NCI-H2171 (cell line): ENCODE measurements at regions not wholly inside any gene's neighbourhood (a gene's known extent, or its start where the extent isn't known, plus 50 kb on each side); places are given as distances from the start of the nearest gene placed in this dataset.

Source experiments
- DNase-seq: peaks from one replicate; lab custom pipeline; 2025; lab: John Stamatoyannopoulos, UW

GRCh38 chr3:30263925-30264313 is 342.5 kb upstream of the TGFBR2 start:
- no peak for DNase-seq

GRCh38 chr3:30266524-30266923 is 339.9 kb upstream of the TGFBR2 start:
- DNase-seq: no peak

GRCh38 chr3:30268288-30268687 is 338.1 kb upstream of the TGFBR2 start:
- DNase-seq: no peak

GRCh38 chr3:30269751-30270445 is 336.5 kb upstream of the TGFBR2 start:
- no peak for DNase-seq

- DNase-seq: no peak
Measured at GRCh38 chr3:30271781-30272180, 334.6 kb upstream of the TGFBR2 start.

DNA sequence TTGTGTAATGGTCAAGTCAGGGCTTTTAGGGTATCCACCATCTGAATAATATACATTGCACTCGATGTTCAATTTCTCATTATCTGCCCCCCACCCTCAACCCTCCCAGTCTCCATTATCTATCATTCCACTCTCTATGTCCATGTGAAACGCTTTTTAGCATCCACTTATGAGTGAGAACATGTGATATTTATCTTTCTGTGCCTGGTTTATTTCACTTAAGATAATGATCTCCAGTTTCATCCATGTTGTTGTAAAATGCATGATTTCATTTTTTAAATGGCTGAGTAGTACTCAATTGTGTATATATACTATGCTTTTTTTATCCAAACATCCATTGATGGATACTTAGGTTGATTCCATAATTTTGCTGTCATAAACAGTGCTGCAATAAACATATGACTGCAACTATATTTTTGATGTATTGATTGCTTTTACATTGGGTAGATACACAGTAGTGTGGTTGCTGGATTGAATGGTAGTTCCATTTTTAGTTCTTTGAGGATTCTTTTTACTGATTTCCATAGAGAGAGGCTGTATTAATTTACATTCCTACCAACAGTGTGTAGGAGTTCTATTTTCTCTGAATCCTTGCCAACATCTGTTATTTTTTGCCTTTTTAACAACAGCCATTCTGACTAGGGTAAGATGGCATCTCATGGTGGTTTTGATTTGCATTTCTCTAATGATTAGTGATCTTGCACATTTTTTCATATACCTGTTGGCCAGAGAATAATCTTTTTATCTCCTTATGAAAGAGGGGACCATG is 332.9 kb upstream of the TGFBR2 start:
- DNase-seq: no peak

DNA sequence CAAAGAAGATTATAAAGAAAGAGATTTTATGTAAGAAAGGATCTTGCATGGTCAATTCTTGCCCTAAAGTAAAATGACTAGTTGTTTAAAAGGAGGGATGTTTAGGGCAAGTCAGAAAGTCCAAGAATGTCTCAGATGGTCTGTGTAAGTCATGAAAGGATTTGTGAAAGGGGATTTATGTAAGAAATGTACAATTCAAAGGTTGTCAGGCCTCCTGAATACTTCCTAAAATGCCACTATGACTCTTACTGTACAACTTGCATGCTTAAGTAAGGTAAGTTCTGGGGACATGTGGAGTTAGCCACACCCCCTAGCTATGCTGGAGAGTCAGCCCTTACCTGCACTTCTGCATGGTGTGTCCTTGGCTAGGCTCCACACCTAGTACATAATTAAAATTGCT is 328.9 kb upstream of the TGFBR2 start:
- DNase-seq: no peak

- DNase-seq: no peak
Measured at GRCh38 chr3:30281526-30281925, 324.9 kb upstream of the TGFBR2 start.

DNA sequence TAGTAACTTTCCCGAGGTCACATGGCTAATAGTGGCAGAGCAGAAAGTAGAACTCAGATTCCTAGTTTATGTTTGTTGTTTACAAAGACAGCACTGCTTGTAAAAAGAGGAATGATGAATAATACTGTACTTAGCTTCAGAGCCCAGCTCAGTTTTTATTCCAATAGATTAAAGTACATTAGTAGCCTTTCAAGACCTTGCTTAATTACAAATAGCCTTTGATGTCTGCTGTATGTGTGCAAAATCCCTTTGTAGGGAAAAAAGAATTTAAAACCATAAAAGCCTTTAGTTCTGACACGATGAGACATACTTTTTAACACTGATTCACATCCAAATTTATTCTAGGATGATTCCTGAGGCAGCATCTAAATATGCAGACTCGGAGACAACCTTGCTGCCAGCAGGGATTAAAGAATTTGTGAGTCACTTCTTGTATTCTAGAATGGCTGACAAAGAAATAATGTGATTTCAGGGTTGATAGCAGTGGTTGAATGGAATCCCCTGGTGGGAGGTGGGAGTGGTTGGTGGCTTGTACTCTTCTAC is 324.2 kb upstream of the TGFBR2 start:
- no peak for DNase-seq

DNA sequence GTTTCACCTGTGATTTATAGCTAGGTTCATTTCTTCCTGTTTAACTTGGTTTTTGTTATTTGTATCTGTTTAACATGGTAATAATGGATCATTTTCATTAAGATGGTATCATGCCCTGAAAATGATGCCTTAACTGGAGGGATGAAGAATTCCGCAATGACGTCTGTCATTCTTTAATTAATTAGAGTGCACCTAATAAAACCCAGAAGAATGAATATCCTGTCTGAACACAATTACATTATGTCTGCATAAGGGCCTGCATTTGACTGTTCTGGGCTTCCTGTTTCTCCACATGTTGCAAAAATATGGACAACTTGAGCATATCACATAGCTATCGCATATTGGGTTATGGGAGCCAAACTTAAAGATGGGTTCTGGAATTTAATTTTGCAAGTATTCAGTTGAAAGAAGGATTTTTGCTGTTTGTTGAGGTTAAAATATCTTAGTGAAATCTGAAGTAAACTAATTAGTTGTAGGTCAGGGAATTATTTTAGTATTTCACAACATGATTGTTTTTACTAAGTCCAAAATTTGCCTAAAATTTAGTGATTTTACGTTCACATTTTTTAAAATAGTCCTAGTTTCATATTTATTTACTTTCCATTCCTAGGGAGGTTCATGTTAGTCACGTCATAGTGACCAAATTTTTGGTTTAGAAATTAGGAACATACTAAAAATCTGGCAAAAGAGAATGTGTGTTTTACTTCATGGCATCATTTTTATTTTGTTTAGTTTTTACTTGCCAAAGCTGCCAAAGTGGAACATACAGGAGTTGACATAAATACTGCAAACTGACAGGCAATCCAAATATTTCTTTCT is 321.0 kb upstream of the TGFBR2 start:
- DNase-seq: no peak

DNA sequence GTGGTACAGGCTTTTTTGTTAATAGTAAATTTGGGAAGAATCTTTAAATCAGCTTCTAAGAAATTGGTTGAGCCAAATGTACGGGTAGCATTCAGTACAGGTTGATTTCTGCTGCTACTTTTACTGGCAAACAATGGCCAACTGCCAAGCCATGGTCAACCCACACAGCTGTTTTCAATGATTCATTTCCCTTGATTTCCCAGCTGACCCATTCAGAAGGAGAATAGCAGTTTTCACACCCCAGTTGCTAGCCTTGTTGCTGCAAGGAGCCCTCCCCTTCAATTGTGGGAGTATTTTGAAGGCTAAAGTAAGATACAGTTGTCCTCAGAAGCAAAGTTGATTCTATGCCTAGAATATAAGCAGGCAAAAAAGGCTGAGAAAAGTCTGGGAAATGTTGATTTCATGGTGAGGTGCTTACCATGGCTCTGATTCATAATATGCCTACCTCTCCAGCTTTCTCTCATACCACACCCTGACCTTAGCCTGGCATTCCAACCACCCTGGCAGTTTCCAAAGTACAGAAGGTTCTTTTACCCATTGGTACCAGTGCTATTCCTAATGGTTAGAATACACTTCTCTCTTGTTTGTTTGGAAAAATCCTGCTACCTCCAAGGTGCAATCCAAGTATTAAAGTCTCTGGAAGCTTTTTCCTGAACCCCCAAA is 320.3 kb upstream of the TGFBR2 start:
- DNase-seq: no peak

GRCh38 chr3:30286811-30287210 is 319.6 kb upstream of the TGFBR2 start:
- no peak for DNase-seq

GRCh38 chr3:30288830-30289229 is 317.6 kb upstream of the TGFBR2 start:
- DNase-seq: no peak

DNA sequence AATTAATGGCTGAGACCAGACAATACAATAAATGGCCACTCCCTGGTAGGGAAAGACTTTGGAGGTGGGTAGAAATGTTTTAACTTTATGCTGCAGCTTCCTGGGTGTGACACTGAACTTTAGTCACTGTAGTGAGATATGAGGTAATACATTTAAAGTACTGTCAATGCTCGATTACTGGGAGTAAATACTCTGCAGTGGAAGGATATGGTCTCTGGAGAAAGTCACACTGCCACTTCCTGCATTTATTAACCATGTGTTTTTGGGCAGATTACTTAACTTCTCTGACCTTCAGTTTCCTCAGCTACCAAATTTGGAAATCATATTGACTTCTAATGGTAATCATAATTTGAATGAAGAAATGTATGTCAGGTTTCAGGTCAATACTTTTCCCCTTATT is 317.1 kb upstream of the TGFBR2 start:
- no peak for DNase-seq

GRCh38 chr3:30289766-30290165 is 316.6 kb upstream of the TGFBR2 start:
- no peak for DNase-seq

GRCh38 chr3:30290479-30290878 is 315.9 kb upstream of the TGFBR2 start:
- no peak for DNase-seq

GRCh38 chr3:30292192-30292893 is 314.1 kb upstream of the TGFBR2 start:
- DNase-seq: no peak

DNA sequence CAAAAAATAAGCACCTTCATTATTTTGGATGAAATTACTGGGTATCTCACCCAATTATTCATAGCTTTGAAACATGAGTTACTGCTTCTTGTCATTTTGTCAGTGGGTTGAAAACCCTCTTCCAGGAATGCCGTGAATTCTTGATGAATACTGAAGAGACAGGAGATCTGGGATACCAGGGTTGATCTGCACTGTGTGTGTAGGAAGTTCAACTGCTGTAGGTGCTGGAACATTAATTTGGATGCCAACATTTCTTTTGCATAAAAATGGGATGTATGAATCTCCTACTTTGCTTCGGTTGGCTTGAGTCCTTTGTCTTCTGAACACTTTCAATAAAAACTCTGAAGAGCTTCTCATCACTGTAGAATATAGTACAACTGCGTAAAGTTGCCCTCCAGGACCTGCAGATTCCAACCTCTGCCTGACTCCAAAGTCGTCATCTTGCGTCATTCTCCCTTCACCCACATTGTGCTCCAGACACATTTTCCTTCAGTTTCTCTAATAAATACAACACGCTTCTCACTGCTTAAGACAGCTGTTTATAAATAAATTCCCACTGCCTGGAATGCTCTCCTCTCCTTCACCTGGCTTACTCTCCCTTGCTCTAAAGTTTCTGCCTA is 312.7 kb upstream of the TGFBR2 start:
- no peak for DNase-seq

DNA sequence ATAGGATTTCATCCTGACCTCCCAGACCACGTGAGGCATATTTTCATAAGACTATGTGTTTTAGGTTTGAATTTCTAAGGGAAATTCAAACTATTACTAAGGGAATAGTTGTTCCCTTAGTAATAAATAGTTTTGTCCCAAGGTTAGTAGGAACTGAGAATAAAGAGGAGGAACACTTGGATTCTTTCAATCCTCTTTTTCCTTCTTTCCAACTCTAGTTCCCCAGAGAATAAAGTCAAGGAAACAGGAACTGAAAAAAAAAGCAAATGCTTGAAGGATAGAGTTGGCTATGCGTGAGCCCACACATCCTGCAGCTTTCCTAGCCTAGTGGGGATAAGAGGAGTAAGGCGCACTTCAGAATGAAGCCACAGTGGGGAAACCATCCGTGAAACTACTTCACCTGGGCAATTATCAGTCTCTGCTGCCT is 312.1 kb upstream of the TGFBR2 start:
- no peak for DNase-seq

DNA sequence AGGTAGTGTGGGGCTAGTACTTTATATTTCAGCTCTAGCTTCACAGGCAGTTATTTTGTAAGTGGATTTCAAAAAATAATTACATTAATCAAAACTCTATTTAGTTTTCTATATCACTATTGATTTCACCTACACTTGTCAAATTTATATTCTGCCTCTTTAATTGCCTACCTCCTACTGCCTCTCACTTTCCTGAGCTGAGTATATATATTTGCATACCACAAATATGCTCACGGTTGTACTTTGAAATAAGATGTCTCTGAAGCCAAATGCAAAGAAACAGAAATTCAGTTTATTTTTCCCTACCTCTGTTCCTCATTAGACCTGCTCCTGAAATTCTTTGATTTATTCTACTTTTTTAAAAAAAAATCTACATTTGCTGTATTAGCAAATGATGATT is 309.3 kb upstream of the TGFBR2 start:
- no peak for DNase-seq
